ENCODE measurements at regions not wholly inside any gene's neighbourhood (a gene's known extent, or its start where the extent isn't known, plus 50 kb on each side); places are given as distances from the start of the nearest gene placed in this dataset.

DNA sequence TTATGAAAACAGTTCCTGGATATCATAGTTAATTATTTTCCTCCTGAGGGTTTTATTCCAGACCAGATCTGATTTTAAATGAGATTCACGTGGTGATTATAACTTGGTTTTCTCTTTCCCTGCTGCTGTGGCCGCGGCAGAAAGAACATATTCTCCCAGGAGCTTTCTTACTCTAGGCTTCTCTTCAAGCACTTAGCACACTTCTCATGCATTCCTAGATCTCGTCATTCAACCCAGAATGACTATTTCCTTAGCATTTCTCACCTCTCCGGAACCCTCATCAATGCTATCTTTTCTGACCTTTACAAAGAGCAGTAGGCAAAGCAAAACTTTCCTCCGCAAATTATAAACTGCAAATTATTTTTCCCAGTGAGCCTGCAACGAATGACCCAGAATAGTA, 122.9 kb downstream of the GPAT3 start:
- in situ Hi-C loops (cut with HindIII; ENCODE audit: low sequenced_read_pairs): no loop called here
- DNase-seq (ENCODE audit: low spot score): no peak

- no peak for DNase-seq (ENCODE audit: low spot score)
- in situ Hi-C loops (cut with HindIII; ENCODE audit: low sequenced_read_pairs): no loop called here
Measured at GRCh38 chr4:83657336-83657735, 121.4 kb downstream of the GPAT3 start.

All from G401 (cell line).